ENCODE measurements at regions not wholly inside any gene's neighbourhood (a gene's known extent, or its start where the extent isn't known, plus 50 kb on each side); places are given as distances from the start of the nearest gene placed in this dataset.
"Not testable (repeated sequence)": the region's sequence is repeated elsewhere in the genome, so short reads cannot be mapped to it uniquely, and the experiment has no call there.

DNA sequence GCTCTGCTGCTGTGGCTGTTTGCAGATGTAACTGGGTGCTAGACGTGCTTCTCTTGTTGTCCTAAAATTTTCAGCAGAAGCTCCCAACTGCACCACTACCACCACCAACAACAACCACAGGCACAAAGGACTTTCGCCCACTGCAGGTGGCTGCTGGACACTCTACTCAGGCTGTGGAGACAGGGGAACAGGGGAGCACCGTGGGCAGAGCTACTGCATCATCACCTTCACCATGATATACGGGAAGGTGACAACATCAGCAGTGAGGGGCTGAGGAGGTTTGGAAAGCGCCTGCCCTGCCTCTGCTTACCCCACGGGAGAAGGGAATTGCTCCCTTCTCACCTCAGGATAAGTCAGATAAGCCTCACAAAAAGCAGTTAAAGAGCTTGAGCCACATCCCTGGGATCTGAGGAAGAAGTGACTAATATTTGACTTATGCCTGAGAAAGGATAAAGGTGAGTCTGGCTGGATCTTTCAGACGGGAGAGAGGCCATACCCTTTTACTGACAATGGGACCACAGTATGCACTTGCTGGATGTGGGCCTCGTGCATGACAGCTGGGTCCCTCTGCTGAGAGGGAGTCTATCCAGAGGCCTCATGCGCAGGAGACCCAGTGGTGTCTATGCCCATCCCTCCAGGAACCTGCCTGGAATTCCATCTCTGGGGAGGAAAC lies 217.6 kb downstream of the KLF6 start:
- no peaks in the 10 kb centered on the region for H3K9me3 ChIP-seq
- no peaks in the 10 kb centered on the region for H3K36me3 ChIP-seq
- H3K27ac ChIP-seq: no peak overlapping the region
- no peak for DNase-seq
- H3K4me3 ChIP-seq: no peak overlapping the region
- WGBS, 2 donors (ENCODE audit: low coverage in 1 of 2): 88% methylated on average over 9 of the region's 9 CpGs; no CpG with 5 or more reads in 1 of the 2 donors
- H3K27me3 ChIP-seq: no peaks in the 10 kb centered on the region
- in situ Hi-C loops (cut with MboI; ENCODE audit: low pct_ligation_motif_present in 1 of 4, low pct_unique_long_range_greater_than_20kb in 1 of 4, low sequenced_read_pairs in 3 of 4) (no loop called here), intact Hi-C loops (cut with DNase I; ENCODE audit: low total_unique reads) (no loop called here)
- TF ChIP-seq, protein P1, sequence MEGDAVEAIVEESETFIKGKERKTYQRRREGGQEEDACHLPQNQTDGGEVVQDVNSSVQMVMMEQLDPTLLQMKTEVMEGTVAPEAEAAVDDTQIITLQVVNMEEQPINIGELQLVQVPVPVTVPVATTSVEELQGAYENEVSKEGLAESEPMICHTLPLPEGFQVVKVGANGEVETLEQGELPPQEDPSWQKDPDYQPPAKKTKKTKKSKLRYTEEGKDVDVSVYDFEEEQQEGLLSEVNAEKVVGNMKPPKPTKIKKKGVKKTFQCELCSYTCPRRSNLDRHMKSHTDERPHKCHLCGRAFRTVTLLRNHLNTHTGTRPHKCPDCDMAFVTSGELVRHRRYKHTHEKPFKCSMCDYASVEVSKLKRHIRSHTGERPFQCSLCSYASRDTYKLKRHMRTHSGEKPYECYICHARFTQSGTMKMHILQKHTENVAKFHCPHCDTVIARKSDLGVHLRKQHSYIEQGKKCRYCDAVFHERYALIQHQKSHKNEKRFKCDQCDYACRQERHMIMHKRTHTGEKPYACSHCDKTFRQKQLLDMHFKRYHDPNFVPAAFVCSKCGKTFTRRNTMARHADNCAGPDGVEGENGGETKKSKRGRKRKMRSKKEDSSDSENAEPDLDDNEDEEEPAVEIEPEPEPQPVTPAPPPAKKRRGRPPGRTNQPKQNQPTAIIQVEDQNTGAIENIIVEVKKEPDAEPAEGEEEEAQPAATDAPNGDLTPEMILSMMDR (IDR thresholded peaks at IDR 0.05): no peak
- no peak for TF ChIP-seq POLR2A (IDR thresholded peaks at IDR 0.05)
- TF ChIP-seq EP300 (IDR thresholded peaks at IDR 0.05; ENCODE audit: low read depth): no peak
- TF ChIP-seq POLR2AphosphoS5 (IDR thresholded peaks at IDR 0.05): no peak
- H3K4me1 ChIP-seq: no peaks in the 10 kb centered on the region

DNA sequence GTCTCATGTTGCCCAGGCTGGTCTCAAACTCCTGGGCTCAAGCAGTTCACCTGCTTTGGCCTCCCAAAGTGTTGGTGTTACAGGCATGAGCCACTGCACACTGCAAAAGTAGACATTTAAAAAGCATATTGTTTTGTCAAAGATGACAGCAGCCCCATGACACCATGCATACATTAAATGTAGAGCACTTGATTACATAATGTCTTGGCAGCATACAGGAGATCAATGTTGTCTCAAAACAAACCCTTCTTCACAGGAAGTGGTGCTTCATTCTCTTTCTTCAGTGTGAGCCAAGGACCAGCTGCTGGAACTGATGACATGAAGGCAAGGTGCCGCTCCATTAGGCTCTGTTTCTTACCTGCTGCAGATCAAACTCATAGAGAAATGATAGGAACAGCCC lies 218.4 kb downstream of the KLF6 start:
- Histone ChIP-seq H3K9me3 (no peaks in the 10 kb centered on the region), H3K4me3 (no peak overlapping the region), H3K4me1 (no peaks in the 10 kb centered on the region), H3K36me3 (no peaks in the 10 kb centered on the region), H3K27me3 (no peaks in the 10 kb centered on the region), H3K27ac (no peak overlapping the region)
- intact Hi-C loops (cut with DNase I; ENCODE audit: low total_unique reads) (no loop called here), in situ Hi-C loops (cut with MboI; ENCODE audit: low pct_ligation_motif_present in 1 of 4, low pct_unique_long_range_greater_than_20kb in 1 of 4, low sequenced_read_pairs in 3 of 4) (no loop called here)
- TF ChIP-seq POLR2AphosphoS5 (IDR thresholded peaks at IDR 0.05): no peak
- no peak for TF ChIP-seq EP300 (IDR thresholded peaks at IDR 0.05; ENCODE audit: low read depth)
- TF ChIP-seq, protein P1 (IDR thresholded peaks at IDR 0.05): no peak
- no peak for TF ChIP-seq POLR2A (IDR thresholded peaks at IDR 0.05)
- 92% methylated on average over 1 of the region's 1 CpG; no CpG with 5 or more reads in 1 of the 2 donors for WGBS, 2 donors (ENCODE audit: low coverage in 1 of 2)
- DNase-seq: no peak

DNA sequence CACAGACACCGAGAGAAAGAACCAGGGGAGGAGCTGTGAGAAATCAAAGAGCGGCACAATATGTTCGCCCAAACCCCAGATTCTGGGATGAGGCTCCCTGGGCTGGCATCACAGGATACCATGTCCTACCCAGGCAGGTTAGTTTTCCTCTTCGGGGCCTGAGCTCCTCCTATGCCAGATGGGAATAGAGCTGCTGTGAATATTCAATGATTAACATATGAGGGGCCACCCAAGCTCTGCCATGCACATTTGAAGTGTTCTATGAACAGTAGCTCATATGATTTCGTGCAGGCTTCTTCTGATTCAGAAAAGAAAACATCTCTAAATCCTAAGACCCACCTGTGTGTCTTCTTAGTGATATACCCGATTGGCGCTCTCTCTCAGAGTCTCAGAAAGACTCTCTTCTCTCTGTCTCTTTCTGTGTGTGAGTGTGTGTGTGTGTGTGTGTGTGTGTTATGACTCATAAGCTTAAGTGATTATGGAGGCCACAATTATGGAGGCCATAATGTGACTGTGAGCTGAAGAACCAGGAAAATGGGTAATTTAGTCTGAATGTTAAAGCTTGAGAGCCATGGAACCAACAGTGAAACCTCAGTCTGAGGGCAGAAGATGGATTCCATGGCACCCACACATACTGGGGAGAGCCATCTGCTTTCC lies 220.5 kb downstream of the KLF6 start:
- intact Hi-C loops (cut with DNase I; ENCODE audit: low total_unique reads): no loop called here
- H3K9me3 ChIP-seq: no peaks in the 10 kb centered on the region
- H3K4me1 ChIP-seq: no peaks in the 10 kb centered on the region
- no peaks in the 10 kb centered on the region for H3K36me3 ChIP-seq
- H3K27me3 ChIP-seq: no peaks in the 10 kb centered on the region
- DNase-seq: no peak
- TF ChIP-seq POLR2A (IDR thresholded peaks at IDR 0.05): no peak
- no peak for TF ChIP-seq EP300 (IDR thresholded peaks at IDR 0.05; ENCODE audit: low read depth)
- no peak for TF ChIP-seq POLR2AphosphoS5 (IDR thresholded peaks at IDR 0.05)
- TF ChIP-seq, protein P1 (IDR thresholded peaks at IDR 0.05): no peak
- H3K4me3 ChIP-seq: no peak overlapping the region
- 40 to 83% methylated on average over 1 to 7 of the region's 7 CpGs for WGBS, 2 donors (ENCODE audit: low coverage in 1 of 2)
- no peak overlapping the region for H3K27ac ChIP-seq
- in situ Hi-C loops (cut with MboI; ENCODE audit: low pct_ligation_motif_present in 1 of 4, low pct_unique_long_range_greater_than_20kb in 1 of 4, low sequenced_read_pairs in 3 of 4): no loop called here

DNA sequence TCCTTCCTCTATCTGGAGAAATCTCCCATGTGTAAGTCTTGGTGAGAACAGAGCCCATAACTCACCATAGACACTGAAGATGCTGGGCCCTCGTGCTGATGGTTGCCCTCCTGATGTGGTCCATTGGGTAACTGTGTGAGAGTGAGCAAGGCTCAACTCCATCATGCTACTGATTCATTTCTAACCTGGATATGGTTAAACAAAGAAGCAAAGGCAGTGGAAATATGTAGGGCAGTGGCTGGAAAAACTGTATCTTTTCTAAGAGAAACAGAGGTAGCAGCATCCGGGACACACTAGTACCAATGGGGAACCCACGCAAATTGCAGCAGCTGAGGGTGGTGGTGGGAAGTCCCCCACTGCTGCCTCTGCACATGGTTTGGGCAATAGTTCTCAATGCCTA lies 221.7 kb downstream of the KLF6 start:
- in situ Hi-C loops (cut with MboI; ENCODE audit: low pct_ligation_motif_present in 1 of 4, low pct_unique_long_range_greater_than_20kb in 1 of 4, low sequenced_read_pairs in 3 of 4) (no loop called here), intact Hi-C loops (cut with DNase I; ENCODE audit: low total_unique reads) (no loop called here)
- no peak for DNase-seq
- H3K27me3 ChIP-seq: no peaks in the 10 kb centered on the region
- no peak overlapping the region for H3K4me3 ChIP-seq
- no peaks in the 10 kb centered on the region for H3K9me3 ChIP-seq
- H3K36me3 ChIP-seq: no peaks in the 10 kb centered on the region
- TF ChIP-seq EP300 (IDR thresholded peaks at IDR 0.05; ENCODE audit: low read depth) (no peak), POLR2AphosphoS5 (IDR thresholded peaks at IDR 0.05) (no peak), POLR2A (IDR thresholded peaks at IDR 0.05) (no peak)
- TF ChIP-seq, protein P1 (IDR thresholded peaks at IDR 0.05): no peak
- WGBS, 2 donors (ENCODE audit: low coverage in 1 of 2): 67 to 76% methylated on average over 3 of the region's 3 CpGs
- no peaks in the 10 kb centered on the region for H3K4me1 ChIP-seq
- H3K27ac ChIP-seq: no peak overlapping the region

DNA sequence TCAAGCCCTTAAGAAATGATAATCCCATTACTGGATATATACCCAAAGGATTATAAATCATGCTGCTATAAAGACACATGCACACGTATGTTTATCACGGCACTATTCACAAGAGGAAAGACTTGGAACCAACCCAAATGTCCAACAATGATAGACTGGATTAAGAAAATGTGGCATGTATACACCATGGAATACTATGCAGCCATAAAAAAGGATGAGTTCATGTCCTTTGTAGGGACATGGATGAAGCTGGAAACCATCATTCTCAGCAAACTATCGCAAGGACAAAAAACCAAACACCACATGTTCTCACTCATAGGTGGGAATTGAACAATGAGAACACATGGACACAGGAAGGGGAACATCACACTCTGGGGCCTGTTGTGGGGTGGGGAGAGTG lies 224.4 kb downstream of the KLF6 start:
- WGBS, 2 donors (ENCODE audit: low coverage in 1 of 2): 87 to 100% methylated on average over 1 to 3 of the region's 3 CpGs
- DNase-seq; H3K27ac ChIP-seq; H3K27me3 ChIP-seq; H3K9me3 ChIP-seq; intact Hi-C loops (cut with DNase I; ENCODE audit: low total_unique reads); H3K4me1 ChIP-seq; H3K36me3 ChIP-seq; H3K4me3 ChIP-seq; in situ Hi-C loops (cut with MboI; ENCODE audit: low pct_ligation_motif_present in 1 of 4, low pct_unique_long_range_greater_than_20kb in 1 of 4, low sequenced_read_pairs in 3 of 4): not testable (repeated sequence)

All from transverse colon (tissue), 4 donors.